ENCODE measurements at regions not wholly inside any gene's neighbourhood (a gene's known extent, or its start where the extent isn't known, plus 50 kb on each side); places are given as distances from the start of the nearest gene placed in this dataset.

- no peak overlapping the region for H2AFZ ChIP-seq (ENCODE audit: low read depth)
- H3K9ac ChIP-seq, result no peak overlapping the region
- H3K4me3 ChIP-seq (IDR thresholded peaks at IDR 0.05; ENCODE audit: insufficient read depth, low read depth, low read length), result no peak overlapping the region
- no peaks in the 10 kb centered on the region for H4K20me1 ChIP-seq (ENCODE audit: insufficient read depth)
- H3K27me3 ChIP-seq (ENCODE audit: insufficient read depth, low read depth), result no peaks in the 10 kb centered on the region
- H3K36me3 ChIP-seq (ENCODE audit: insufficient read depth), result no peaks in the 10 kb centered on the region
- H3K27ac ChIP-seq, result no peak overlapping the region
- no peaks in the 10 kb centered on the region for H3K79me2 ChIP-seq (ENCODE audit: insufficient read depth, low read depth)
- no peak overlapping the region for H3K4me2 ChIP-seq
- H3K4me1 ChIP-seq (ENCODE audit: low read depth, poor library complexity, severe bottlenecking), result no peaks in the 10 kb centered on the region
- no peak for TF ChIP-seq CTCF (conservative IDR thresholded peaks at IDR 0.05; ENCODE audit: low read depth, low read length)
Observed at GRCh38 chr2:75428060-75428459, 132.7 kb downstream of the EVA1A start.

GRCh38 chr2:75424936-75425619 lies 135.7 kb downstream of the EVA1A start:
- no peak overlapping the region for H3K27ac ChIP-seq
- no peak overlapping the region for H3K4me2 ChIP-seq
- H3K4me3 ChIP-seq (IDR thresholded peaks at IDR 0.05; ENCODE audit: insufficient read depth, low read depth, low read length), result no peak overlapping the region
- no peaks in the 10 kb centered on the region for H4K20me1 ChIP-seq (ENCODE audit: insufficient read depth)
- no peak for TF ChIP-seq CTCF (conservative IDR thresholded peaks at IDR 0.05; ENCODE audit: low read depth, low read length)
- no peaks in the 10 kb centered on the region for H3K36me3 ChIP-seq (ENCODE audit: insufficient read depth)
- no peaks in the 10 kb centered on the region for H3K27me3 ChIP-seq (ENCODE audit: insufficient read depth, low read depth)
- no peaks in the 10 kb centered on the region for H3K4me1 ChIP-seq (ENCODE audit: low read depth, poor library complexity, severe bottlenecking)
- no peaks in the 10 kb centered on the region for H3K79me2 ChIP-seq (ENCODE audit: insufficient read depth, low read depth)
- no peak overlapping the region for H3K9ac ChIP-seq
- no peak overlapping the region for H2AFZ ChIP-seq (ENCODE audit: low read depth)

GRCh38 chr2:75421986-75422385 lies 138.8 kb downstream of the EVA1A start:
- Histone ChIP-seq H3K36me3 (ENCODE audit: insufficient read depth) (no peaks in the 10 kb centered on the region), H3K4me2 (no peak overlapping the region), H3K79me2 (ENCODE audit: insufficient read depth, low read depth) (no peaks in the 10 kb centered on the region), H3K27ac (no peak overlapping the region), H4K20me1 (ENCODE audit: insufficient read depth) (no peaks in the 10 kb centered on the region), H3K9ac (no peak overlapping the region), H2AFZ (ENCODE audit: low read depth) (no peak overlapping the region), H3K4me1 (ENCODE audit: low read depth, poor library complexity, severe bottlenecking) (no peaks in the 10 kb centered on the region), H3K27me3 (ENCODE audit: insufficient read depth, low read depth) (no peaks in the 10 kb centered on the region), H3K4me3 (IDR thresholded peaks at IDR 0.05; ENCODE audit: insufficient read depth, low read depth, low read length) (no peak overlapping the region)
- no peak for TF ChIP-seq CTCF (conservative IDR thresholded peaks at IDR 0.05; ENCODE audit: low read depth, low read length)

- no peaks in the 10 kb centered on the region for H4K20me1 ChIP-seq (ENCODE audit: insufficient read depth)
- H3K36me3 ChIP-seq (ENCODE audit: insufficient read depth), result no peaks in the 10 kb centered on the region
- H3K4me2 ChIP-seq, result no peak overlapping the region
- no peaks in the 10 kb centered on the region for H3K79me2 ChIP-seq (ENCODE audit: insufficient read depth, low read depth)
- no peaks in the 10 kb centered on the region for H3K4me1 ChIP-seq (ENCODE audit: low read depth, poor library complexity, severe bottlenecking)
- no peak overlapping the region for H2AFZ ChIP-seq (ENCODE audit: low read depth)
- H3K27me3 ChIP-seq (ENCODE audit: insufficient read depth, low read depth), result no peaks in the 10 kb centered on the region
- TF ChIP-seq CTCF (conservative IDR thresholded peaks at IDR 0.05; ENCODE audit: low read depth, low read length), result no peak
- H3K9ac ChIP-seq, result no peak overlapping the region
- no peak overlapping the region for H3K27ac ChIP-seq
- H3K4me3 ChIP-seq (IDR thresholded peaks at IDR 0.05; ENCODE audit: insufficient read depth, low read depth, low read length), result no peak overlapping the region
Observed at GRCh38 chr2:75416420-75417342, 144.1 kb downstream of the EVA1A start.

Data from KMS-11 (cell line).